Astrocyte of the cerebellum (primary cell): ENCODE measurements at regions not wholly inside any gene's neighbourhood (a gene's known extent, or its start where the extent isn't known, plus 50 kb on each side); places are given as distances from the start of the nearest gene placed in this dataset.

ENCODE experiments used
- DNase-seq: peaks from one replicate; pipeline ENCODE4 v3.0.0-alpha.2; 2011; ENCODE audit warnings: low read depth
- H3K4me3 ChIP-seq: 2 replicates; pipeline ENCODE4 v1.5.1; 2011; ENCODE audit warnings: mild to moderate bottlenecking, low read depth, low read length, moderate library complexity
- in situ Hi-C: cut with HindIII; loops from 2 replicates; pipeline ENCODE4 v1.10.0; 2017; ENCODE audit warnings: low sequenced_read_pairs
- TF ChIP-seq, protein P1 (sequence below): IDR thresholded peaks from 2 replicates; pipeline ENCODE4 v1.5.1; 2012; ENCODE audit warnings: low read length, low read depth, moderate library complexity, mild to moderate bottlenecking; ENCODE audit errors: missing control alignments

DNA sequence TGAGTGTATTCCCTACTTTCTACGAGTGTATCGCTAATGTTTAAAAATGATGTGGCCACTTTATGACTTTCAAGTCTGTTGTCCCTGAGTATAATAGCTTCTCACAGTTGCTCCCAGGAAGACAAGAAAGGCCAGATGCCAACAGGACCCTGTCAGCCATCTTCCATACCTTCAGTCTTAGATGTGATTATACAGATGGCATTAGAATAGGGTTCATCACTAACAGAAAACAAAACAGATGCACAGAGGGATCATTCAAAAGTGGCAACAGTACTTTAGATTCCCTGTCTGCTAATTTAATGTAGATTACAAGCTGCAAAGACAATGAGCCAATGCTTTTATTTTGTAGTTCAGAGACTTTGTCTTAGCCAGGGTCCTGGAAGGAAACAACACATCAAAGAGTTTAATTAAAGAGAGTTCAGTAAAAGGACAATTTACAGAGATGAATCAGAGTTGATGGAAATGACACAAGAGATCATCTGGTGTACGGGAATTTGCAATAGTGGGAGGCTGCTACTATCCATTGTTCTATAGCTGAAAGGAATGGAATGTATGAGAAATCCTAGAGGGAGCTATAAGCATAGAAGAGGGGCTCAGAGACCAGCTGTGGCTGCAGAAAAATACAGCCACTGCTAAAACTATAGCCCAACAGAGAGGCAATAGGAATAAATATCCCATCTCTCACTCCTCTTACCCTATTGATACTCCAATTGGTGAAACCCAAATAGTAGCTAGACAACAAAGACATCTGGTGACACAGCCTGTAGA is 393.7 kb upstream of the SMC2 start:
- in situ Hi-C loops: no loop called here
- TF ChIP-seq, protein P1, sequence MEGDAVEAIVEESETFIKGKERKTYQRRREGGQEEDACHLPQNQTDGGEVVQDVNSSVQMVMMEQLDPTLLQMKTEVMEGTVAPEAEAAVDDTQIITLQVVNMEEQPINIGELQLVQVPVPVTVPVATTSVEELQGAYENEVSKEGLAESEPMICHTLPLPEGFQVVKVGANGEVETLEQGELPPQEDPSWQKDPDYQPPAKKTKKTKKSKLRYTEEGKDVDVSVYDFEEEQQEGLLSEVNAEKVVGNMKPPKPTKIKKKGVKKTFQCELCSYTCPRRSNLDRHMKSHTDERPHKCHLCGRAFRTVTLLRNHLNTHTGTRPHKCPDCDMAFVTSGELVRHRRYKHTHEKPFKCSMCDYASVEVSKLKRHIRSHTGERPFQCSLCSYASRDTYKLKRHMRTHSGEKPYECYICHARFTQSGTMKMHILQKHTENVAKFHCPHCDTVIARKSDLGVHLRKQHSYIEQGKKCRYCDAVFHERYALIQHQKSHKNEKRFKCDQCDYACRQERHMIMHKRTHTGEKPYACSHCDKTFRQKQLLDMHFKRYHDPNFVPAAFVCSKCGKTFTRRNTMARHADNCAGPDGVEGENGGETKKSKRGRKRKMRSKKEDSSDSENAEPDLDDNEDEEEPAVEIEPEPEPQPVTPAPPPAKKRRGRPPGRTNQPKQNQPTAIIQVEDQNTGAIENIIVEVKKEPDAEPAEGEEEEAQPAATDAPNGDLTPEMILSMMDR: no peak
- H3K4me3 ChIP-seq: no peak overlapping the region
- no peak for DNase-seq

DNA sequence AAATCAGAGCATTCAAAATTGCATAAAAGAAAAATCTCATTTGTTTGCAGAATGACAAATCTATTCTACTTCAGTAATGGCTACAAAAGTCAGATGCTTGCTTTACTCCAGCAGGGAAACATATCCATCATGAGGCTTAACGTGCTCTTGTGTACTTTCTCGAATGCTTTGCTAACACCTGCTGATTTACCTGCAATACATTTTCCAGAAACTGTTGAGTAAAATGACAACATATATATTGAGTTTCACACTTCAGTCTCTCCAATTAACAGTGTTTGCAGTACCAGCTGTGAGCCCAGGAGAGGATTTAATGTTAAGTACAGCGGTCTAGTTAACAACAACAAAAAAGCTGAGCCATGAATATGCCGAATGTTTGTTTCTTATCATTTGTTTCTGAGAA is 391.5 kb upstream of the SMC2 start:
- in situ Hi-C loops: no loop called here
- DNase-seq: no peak
- TF ChIP-seq, protein P1: no peak
- H3K4me3 ChIP-seq: no peak overlapping the region

DNA sequence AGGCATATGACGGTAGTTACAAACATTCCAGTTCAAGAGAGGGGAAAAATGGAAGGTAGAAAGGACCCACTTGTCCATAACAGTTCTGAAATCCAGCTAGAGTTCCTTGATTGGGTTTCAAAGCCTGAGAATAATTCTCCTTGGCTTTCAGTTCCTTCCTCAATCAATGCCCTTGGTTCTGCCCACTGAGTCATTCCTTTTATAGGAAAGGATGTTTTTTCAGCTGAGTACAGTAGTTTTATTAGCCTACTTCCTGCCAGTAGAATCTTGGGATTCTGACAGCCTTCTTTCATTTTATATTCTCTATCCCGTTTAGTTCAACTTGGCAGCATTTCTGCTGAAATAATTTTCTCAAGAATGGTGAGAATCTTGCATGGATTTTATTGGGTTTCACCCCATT is 386.9 kb upstream of the SMC2 start:
- in situ Hi-C loops: no loop called here
- H3K4me3 ChIP-seq: no peak overlapping the region
- TF ChIP-seq, protein P1: no peak
- DNase-seq: no peak

DNA sequence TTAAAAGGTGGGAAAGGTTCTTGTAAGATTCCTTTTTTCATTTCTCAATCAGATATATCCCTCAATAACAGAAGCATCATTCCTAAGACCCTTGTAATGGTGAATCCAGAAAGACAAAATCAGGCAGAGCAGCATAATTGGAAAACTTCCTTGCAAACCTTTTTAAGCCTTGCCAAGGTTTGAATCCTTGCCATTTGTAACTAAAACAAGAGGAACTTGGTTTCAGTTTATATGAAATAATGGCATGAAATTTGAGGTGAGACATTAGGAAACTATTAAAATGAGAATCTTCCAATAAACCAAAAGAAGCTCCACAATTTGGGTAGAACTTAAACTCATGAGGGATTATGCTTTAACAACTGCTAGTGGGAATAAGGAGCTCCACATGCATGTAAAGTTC is 384.7 kb upstream of the SMC2 start:
- in situ Hi-C loops: no loop called here
- H3K4me3 ChIP-seq: no peak overlapping the region
- no peak for DNase-seq
- TF ChIP-seq, protein P1: no peak

DNA sequence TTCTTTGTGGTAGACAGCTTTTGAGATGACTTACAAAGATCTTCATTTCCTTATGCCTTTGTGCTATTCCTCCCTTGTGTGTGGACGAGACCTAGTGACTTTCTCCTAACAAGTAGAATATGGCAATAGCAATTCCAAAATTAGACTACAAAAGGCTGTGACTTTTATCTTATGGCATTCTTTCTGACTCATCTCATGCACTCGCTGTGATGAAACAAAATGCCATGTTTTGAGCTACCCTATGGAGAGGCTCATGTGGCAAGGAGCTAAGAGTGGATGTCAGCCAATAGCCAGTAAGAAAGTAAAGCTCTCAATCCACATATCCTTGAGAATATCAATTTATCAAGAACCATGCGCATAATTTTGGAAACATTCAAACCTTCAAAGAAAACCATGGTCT is 380.5 kb upstream of the SMC2 start:
- TF ChIP-seq, protein P1: no peak
- DNase-seq: no peak
- no peak overlapping the region for H3K4me3 ChIP-seq
- in situ Hi-C loops: no loop called here

DNA sequence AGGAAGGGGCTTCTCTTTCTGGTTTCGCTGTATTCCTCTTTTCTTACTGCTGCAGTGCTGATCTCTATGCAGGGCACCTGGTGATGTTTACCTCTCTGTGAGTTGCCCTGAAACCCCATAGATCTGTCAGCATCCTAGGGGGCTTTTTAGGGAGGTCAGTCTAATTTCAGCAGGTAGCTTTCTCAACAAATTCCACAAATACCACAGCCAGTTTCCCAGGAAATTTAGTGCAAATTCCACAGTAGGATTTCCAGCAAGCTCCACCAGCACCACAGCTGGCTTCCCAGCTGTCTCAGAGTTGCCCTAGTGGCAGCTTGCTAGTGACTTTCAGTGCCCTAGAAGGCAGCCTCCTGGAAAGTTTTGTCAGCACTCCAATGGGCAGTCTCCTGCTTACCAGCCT is 379.1 kb upstream of the SMC2 start:
- no peak overlapping the region for H3K4me3 ChIP-seq
- TF ChIP-seq, protein P1: no peak
- no peak for DNase-seq
- in situ Hi-C loops: no loop called here
